PC-3 (cell line): ENCODE measurements at regions not wholly inside any gene's neighbourhood (a gene's known extent, or its start where the extent isn't known, plus 50 kb on each side); places are given as distances from the start of the nearest gene placed in this dataset.

Source experiments
- ATAC-seq: fragments of 200-7000 bp; cut with Tn5 transposase; 2 replicates; pipeline ENCODE4 v1.9.1; 2020; ENCODE audit warnings: mild to moderate bottlenecking, moderate library complexity
- BruUV-seq: library from RNA; stranded (reverse); fragments of 400-500 nt; replicated peaks from 2 replicates; lab custom pipeline; 2021; lab: Mats Ljungman, UMichigan
- CTCF ChIA-PET: fragments of 300-600 bp; sonication (Branson Sonifier 250); formaldehyde crosslinking; loops from one replicate; lab custom pipeline; 2022; ENCODE audit warnings: antibody characterized with exemption; lab: Charles Lee
- POLR2A ChIA-PET: fragments of 300-600 bp; sonication (Branson Sonifier 250); formaldehyde crosslinking; loops from one replicate; lab custom pipeline; 2022; ENCODE audit warnings: antibody characterized with exemption; ENCODE audit not compliant: unreplicated experiment; lab: Charles Lee
- DNase-seq: peaks from one replicate; pipeline ENCODE4 v3.0.0-alpha.2; 2015
- H2AFZ ChIP-seq: fragments of 300-600 bp; sonication (generic); 2 replicates; pipeline ENCODE4 v1.6.0; 2016; ENCODE audit warnings: antibody characterized with exemption, low read length
- H3F3A ChIP-seq: fragments of 300-600 bp; sonication (generic); one replicate; pipeline ENCODE4 v1.6.0; 2017; ENCODE audit warnings: antibody characterized with exemption, low read length, control low read depth, mild to moderate bottlenecking; ENCODE audit not compliant: unreplicated experiment
- H3K27ac ChIP-seq: fragments of 300-600 bp; sonication (generic); 2 replicates; pipeline ENCODE4 v1.5.1; 2016; ENCODE audit warnings: mild to moderate bottlenecking, low read length
- H3K27me3 ChIP-seq: fragments of 300-600 bp; sonication (generic); 2 replicates; pipeline ENCODE4 v1.6.1; 2016; ENCODE audit warnings: low read length, mixed read lengths
- H3K36me3 ChIP-seq: fragments of 300-600 bp; sonication (generic); 2 replicates; pipeline ENCODE4 v1.6.1; 2016; ENCODE audit warnings: low read depth, mixed run types, low read length, mixed read lengths
- H3K4me1 ChIP-seq: fragments of 300-600 bp; sonication (generic); 2 replicates; pipeline ENCODE4 v1.5.1; 2016; ENCODE audit warnings: low read length; ENCODE audit not compliant: insufficient read depth
- H3K4me2 ChIP-seq: fragments of 300-600 bp; sonication (generic); 2 replicates; pipeline ENCODE4 v1.6.0; 2016; ENCODE audit warnings: low read length
- H3K4me3 ChIP-seq: fragments of 300-600 bp; sonication (generic); 2 replicates; pipeline ENCODE4 v1.5.1; 2016; ENCODE audit warnings: mild to moderate bottlenecking, low read length, mixed read lengths
- H3K79me2 ChIP-seq: fragments of 300-600 bp; sonication (generic); 2 replicates; pipeline ENCODE4 v1.6.1; 2017; ENCODE audit warnings: low read length, mixed read lengths
- H3K9ac ChIP-seq: fragments of 300-600 bp; sonication (generic); 2 replicates; pipeline ENCODE4 v1.6.0; 2016; ENCODE audit warnings: mild to moderate bottlenecking, low read length
- H3K9me2 ChIP-seq: fragments of 300-600 bp; sonication (generic); replicated peaks from 2 replicates; pipeline ENCODE4 v1.6.1; 2016; ENCODE audit warnings: mixed run types, low read length, mixed read lengths
- H3K9me3 ChIP-seq: fragments of 300-600 bp; sonication (generic); 2 replicates; pipeline ENCODE4 v1.6.1; 2016; ENCODE audit warnings: low read length, mixed read lengths
- H4K20me1 ChIP-seq: fragments of 300-600 bp; sonication (generic); 2 replicates; pipeline ENCODE4 v1.6.1; 2016; ENCODE audit warnings: low read length, mixed read lengths
- CTCF ChIP-seq: fragments of 300-600 bp; sonication (generic); conservative IDR thresholded peaks from 2 replicates; pipeline ENCODE4 v1.5.1; 2017; ENCODE audit warnings: antibody characterized with exemption, low read depth, mild to moderate bottlenecking, low read length
- EZH2 ChIP-seq: fragments of 300-600 bp; sonication (generic); IDR thresholded peaks from one replicate; pipeline ENCODE4 v1.6.1; 2017; ENCODE audit warnings: antibody characterized with exemption, mild to moderate bottlenecking, low read length; ENCODE audit not compliant: unreplicated experiment
- EZH2phosphoT487 ChIP-seq: fragments of 300-600 bp; sonication (generic); IDR thresholded peaks from 2 replicates; pipeline ENCODE4 v1.6.1; 2018; ENCODE audit warnings: mild to moderate bottlenecking, antibody characterized with exemption, low read length, borderline replicate concordance
- intact Hi-C: fragments of 100-400 bp; cut with micrococcal nuclease; formaldehyde crosslinking; loops from 2 replicates; pipeline ENCODE4 v1.9.0; 2023

DNA sequence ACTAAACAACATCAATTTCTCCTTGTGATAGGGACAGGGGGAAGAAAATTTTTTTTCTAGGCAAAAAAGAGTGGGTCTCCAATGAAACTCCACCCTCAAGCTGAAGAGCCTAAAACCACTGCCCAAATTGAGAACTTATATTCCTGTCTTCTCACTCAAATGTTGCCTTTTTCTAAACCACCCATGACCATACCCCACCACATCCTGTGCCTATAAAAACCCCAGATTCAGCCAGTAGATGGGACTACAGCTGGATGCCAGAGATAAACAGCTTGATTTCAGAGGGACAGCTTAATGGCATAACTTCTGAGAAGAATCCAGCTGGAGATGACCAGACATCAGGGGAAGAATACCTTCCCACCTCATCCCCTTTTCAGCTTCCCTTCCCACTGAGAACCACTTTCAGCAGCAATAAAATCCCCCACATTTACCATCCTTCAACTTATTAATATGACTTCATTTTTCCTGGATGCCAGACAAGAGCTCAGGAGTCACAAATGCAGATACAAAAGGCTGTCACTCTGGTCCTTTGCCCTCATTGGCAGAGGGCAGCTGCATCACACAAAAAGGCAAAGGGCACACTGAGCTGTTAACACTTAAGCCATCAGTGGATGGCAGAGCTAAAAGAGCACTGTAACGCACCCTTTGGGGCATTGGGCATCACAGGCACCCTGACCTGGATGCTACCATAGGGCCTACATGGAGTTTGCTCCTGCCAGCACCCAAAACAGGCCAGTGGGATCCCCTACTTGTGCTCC lies 972.5 kb upstream of the CTNND2 start:
- no peak for ATAC-seq

DNA sequence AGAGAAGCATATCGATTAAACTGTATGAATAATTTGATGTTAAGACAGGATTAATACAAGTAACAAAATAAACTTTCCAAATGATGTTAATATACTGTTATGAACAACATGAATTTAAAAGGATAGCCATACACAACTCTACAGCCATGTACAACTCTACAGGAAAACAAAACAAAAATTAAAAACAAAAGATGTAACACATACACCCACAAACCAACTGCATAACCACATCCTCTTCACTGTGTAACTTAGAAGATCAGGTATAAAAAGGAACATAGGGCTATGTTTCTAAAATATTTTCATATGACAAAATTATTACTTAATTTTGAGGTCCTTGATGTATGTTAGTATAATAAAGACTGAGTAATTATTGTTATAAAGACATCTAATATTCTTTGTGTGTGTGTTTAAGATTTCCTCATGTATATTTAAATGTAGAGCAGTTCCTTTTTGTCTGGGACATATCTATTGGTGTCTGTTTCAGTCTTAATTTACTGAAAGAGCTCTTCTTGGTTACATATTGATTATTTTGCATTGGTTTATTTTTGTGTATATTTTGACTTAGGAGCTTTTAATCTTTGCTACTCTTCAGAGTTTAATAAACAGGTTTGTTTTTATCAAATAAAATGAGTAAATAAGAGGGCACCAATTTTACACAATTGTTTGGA lies 966.8 kb upstream of the CTNND2 start:
- DNase-seq (no peak), ATAC-seq (no peak)
- Histone ChIP-seq H2AFZ (no peak overlapping the region), H3K4me1 (no peaks in the 10 kb centered on the region), H3K9me2 (no peaks in the 10 kb centered on the region), H3K79me2 (no peaks in the 10 kb centered on the region), H4K20me1 (no peaks in the 10 kb centered on the region), H3K4me3 (no peak overlapping the region), H3K9ac (no peak overlapping the region), H3K27ac (no peak overlapping the region), H3K9me3 (no peaks in the 10 kb centered on the region), H3K36me3 (no peaks in the 10 kb centered on the region), H3F3A (no peaks in the 10 kb centered on the region), H3K4me2 (no peak overlapping the region), H3K27me3 (no peaks in the 10 kb centered on the region)
- CTCF ChIA-PET = no interaction called here
- TF ChIP-seq EZH2 (no peak), CTCF (no peak), EZH2phosphoT487 (no peak)
- intact Hi-C loops = no loop called here
- POLR2A ChIA-PET = no interaction called here
- BruUV-seq = no TSS peak

More for the DNA sequence above, 972.5 kb upstream of the CTNND2 start:
- Histone ChIP-seq H4K20me1 (no peaks in the 10 kb centered on the region), H3K9me2 (no peaks in the 10 kb centered on the region), H3K27me3 (no peaks in the 10 kb centered on the region), H3K9ac (no peak overlapping the region), H3F3A (no peaks in the 10 kb centered on the region), H3K4me1 (no peaks in the 10 kb centered on the region), H2AFZ (no peak overlapping the region), H3K79me2 (no peaks in the 10 kb centered on the region), H3K36me3 (no peaks in the 10 kb centered on the region), H3K9me3 (no peaks in the 10 kb centered on the region), H3K27ac (no peak overlapping the region), H3K4me2 (no peak overlapping the region), H3K4me3 (no peak overlapping the region)
- intact Hi-C loops = no loop called here
- DNase-seq = no peak
- no TSS peak for BruUV-seq
- ChIA-PET CTCF (no interaction called here), POLR2A (no interaction called here)
- no peak for TF ChIP-seq CTCF
- no peak for TF ChIP-seq EZH2
- TF ChIP-seq EZH2phosphoT487 = no peak

DNA sequence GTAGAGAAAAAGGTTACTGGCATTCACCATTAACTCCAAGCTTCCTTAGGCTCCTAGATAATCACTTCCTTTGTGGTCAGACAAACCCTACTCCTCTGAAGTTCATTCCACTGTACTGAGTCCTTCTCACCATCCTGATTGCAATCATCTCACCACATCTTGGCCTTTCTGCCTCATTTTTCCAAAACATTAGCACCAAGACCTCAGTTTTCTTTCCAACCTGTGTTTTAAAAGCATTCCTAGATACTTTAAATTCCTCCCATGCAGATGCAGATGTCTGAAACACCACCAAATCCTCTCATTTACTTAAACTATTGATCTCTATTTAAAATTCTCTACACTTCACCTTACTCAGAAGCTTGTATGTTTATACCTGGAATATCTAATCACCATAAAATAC lies 961.3 kb upstream of the CTNND2 start:
- Histone ChIP-seq H2AFZ (no peak overlapping the region), H3K9me3 (no peaks in the 10 kb centered on the region), H4K20me1 (no peaks in the 10 kb centered on the region), H3K27ac (no peak overlapping the region), H3K4me1 (no peaks in the 10 kb centered on the region), H3K9me2 (no peaks in the 10 kb centered on the region), H3K27me3 (no peaks in the 10 kb centered on the region), H3K4me3 (no peak overlapping the region), H3K79me2 (no peaks in the 10 kb centered on the region), H3K4me2 (no peak overlapping the region), H3F3A (no peaks in the 10 kb centered on the region), H3K9ac (no peak overlapping the region), H3K36me3 (no peaks in the 10 kb centered on the region)
- CTCF ChIA-PET = no interaction called here
- intact Hi-C loops = no loop called here
- TF ChIP-seq EZH2phosphoT487 = no peak
- no peak for ATAC-seq
- BruUV-seq = no TSS peak
- DNase-seq = no peak
- POLR2A ChIA-PET = no interaction called here
